Epithelial cell of esophagus (primary cell): ENCODE measurements at regions not wholly inside any gene's neighbourhood (a gene's known extent, or its start where the extent isn't known, plus 50 kb on each side); places are given as distances from the start of the nearest gene placed in this dataset.
A peak's percentile ranks its signal among the peaks of the same experiment; 100 is the strongest.
"Not testable (repeated sequence)": the region's sequence is repeated elsewhere in the genome, so short reads cannot be mapped to it uniquely, and the experiment has no call there.

Experiments
- DNase-seq: peaks from one replicate; pipeline ENCODE4 v3.0.0; 2010; ENCODE audit warnings: low read depth
- H3K4me3 ChIP-seq: 2 replicates; pipeline ENCODE4 v1.5.1; 2011; ENCODE audit warnings: mild to moderate bottlenecking, low read length, control low read depth
- CTCF ChIP-seq: IDR thresholded peaks from 2 replicates; pipeline ENCODE4 v1.5.1; 2011; ENCODE audit warnings: low read depth, mild to moderate bottlenecking, low read length, control low read depth, inconsistent platforms; ENCODE audit not compliant: insufficient read depth; ENCODE audit errors: missing control alignments

DNA sequence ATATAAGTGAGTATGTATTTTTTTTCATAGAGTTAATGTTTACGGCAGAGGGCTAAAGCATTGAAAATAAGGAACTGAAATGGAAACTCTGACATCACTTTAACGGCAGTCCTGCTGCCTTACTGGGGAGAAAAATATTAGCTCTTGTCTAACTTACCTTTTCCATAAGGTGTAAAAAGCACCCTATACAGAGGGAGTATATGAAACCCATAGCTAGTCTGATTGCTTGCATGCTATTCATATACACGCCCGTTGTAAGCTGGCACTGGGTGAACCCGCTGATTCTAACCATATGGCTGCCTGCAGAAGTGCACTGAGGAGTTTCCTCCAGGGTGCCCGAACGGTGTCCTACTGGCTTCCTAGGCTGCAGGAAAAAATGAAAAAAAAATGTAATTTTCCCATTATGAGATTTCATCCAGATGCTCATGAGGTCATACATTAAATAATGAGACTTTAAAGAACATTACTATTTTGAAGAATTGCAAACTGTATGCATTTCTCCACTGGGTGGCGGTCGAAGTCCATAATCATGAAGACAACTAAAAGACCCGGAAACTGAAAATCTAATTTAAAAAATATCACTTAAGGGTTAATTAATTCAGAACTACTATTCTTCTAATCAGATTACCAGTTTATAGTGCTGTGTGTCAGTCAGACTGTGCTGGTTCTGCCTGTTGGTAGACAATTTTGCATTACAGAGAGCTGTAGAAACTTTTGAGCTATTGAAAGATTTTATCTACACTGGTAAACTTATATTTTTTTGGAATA lies 144.7 kb downstream of the ALX1 start:
- peak; percentile 49 for TF ChIP-seq CTCF
- DNase-seq: peak; percentile 41
- no peak overlapping the region for H3K4me3 ChIP-seq

GRCh38 chr12:85425349-85425612 lies 145.3 kb downstream of the ALX1 start:
- DNase-seq: no peak
- no peak overlapping the region for H3K4me3 ChIP-seq
- no peak for TF ChIP-seq CTCF

- H3K4me3 ChIP-seq: no peak overlapping the region
- DNase-seq: no peak
- no peak for TF ChIP-seq CTCF
These were observed 145.9 kb downstream of the ALX1 start for GRCh38 chr12:85425926-85426325.

DNA sequence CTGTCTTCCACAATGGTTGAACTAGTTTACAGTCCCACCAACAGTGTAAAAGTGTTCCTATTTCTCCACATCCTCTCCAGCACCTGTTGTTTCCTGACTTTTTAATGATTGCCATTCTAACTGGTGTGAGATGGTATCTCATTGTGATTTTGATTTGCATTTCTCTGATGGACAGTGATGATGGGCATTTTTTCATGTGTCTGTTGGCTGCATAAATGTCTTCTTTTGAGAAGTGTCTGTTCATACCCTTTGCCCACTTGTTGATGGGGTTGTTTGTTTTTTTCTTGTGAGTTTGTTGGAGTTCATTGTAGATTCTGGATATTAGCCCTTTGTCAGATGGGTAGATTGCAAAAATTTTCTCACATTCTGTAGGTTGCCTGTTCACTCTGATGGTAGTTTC lies 153.1 kb downstream of the ALX1 start:
- DNase-seq, H3K4me3 ChIP-seq: not testable (repeated sequence)

GRCh38 chr12:85440271-85440670 lies 160.3 kb downstream of the ALX1 start:
- no peak for DNase-seq
- no peak for TF ChIP-seq CTCF
- no peak overlapping the region for H3K4me3 ChIP-seq

DNA sequence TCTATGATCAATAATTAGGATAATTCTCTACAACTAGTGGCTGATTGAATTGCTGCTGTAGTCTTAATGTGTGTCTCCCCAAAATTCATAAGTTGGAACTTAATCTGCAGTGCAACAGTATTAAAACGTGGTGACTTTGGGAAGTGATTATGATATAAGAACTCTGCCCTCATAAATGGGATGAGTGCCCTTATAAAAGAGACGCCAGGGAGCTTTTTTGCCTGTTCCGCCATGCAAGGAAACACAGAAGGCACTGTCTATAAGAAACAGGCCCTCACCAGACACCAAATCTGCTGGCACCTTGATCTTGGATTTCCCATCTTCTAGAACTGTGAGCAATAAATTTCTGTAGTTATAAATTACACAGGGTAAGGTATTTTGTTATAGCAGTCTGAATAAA lies 161.0 kb downstream of the ALX1 start:
- no peak for DNase-seq
- TF ChIP-seq CTCF: no peak
- no peak overlapping the region for H3K4me3 ChIP-seq

DNA sequence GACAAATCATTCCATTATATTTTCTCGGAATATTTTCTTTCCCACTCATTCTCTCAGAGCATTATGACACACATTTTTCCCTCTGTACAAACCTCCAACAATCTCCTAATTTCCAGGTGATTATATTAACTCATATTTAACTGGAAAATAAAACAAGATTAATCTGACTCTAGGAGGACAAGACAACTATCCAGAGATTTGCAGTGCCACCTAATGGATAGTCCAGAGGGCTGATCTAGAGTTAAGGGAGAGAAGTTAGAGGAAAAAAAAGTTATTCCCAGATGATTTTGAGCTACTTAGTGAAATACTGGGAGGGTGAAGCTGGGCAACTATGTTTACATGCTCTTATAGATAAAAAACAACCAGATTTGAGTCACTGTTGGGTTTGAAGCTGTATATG lies 161.7 kb downstream of the ALX1 start:
- DNase-seq: peak; percentile 21
- TF ChIP-seq CTCF: peak; percentile 47
- H3K4me3 ChIP-seq: no peak overlapping the region
